Esophagus (tissue), 2 donors: ENCODE measurements at regions not wholly inside any gene's neighbourhood (a gene's known extent, or its start where the extent isn't known, plus 50 kb on each side); places are given as distances from the start of the nearest gene placed in this dataset.

Experiments used
- H3K27ac ChIP-seq, 2 donors: one replicate each; pipeline ENCODE4 v1.5.1; 2013; ENCODE audit warnings: low read depth in 2 of 2, mild to moderate bottlenecking in 2 of 2, inconsistent platforms in 1 of 2, low read length in 1 of 2, moderate library complexity in 1 of 2
- H3K27me3 ChIP-seq, 2 donors: one replicate each; pipeline ENCODE4 v1.6.1; 2013; ENCODE audit warnings: low read length in 2 of 2, control low read depth in 1 of 2, mild to moderate bottlenecking in 1 of 2; ENCODE audit not compliant: insufficient read depth in 2 of 2, control insufficient read depth in 1 of 2
- H3K36me3 ChIP-seq, 2 donors: one replicate each; pipeline ENCODE4 v1.6.1; 2013; ENCODE audit warnings: low read length in 1 of 2; ENCODE audit not compliant: control insufficient read depth in 2 of 2, insufficient read depth in 2 of 2
- H3K4me1 ChIP-seq, 2 donors: one replicate each; pipeline ENCODE4 v1.6.1; 2013; ENCODE audit warnings: low read length in 1 of 2; ENCODE audit not compliant: control insufficient read depth in 2 of 2, insufficient read depth in 2 of 2
- H3K4me3 ChIP-seq, 2 donors: one replicate each; pipeline ENCODE4 v1.5.1; 2013; ENCODE audit warnings: low read length in 2 of 2, mild to moderate bottlenecking in 2 of 2, low read depth in 1 of 2, moderate library complexity in 1 of 2
- H3K9me3 ChIP-seq, 2 donors: one replicate each; pipeline ENCODE4 v1.6.1; 2013; ENCODE audit warnings: mild to moderate bottlenecking in 2 of 2, low read depth in 1 of 2, low read length in 1 of 2, moderate library complexity in 1 of 2; ENCODE audit not compliant: control insufficient read depth in 2 of 2, insufficient read depth in 1 of 2
- WGBS, 2 donors: extraction: QIAGEN DNeasy Blood & Tissue Kit; methylation state at CpG; one replicate each; pipeline ENCODE4 v1.1.7; 2013; 5-methylcytosine and 5-hydroxymethylcytosine counted together
- donor health status: healthy with polysubstance abuse.
- donor health status: Bipolar disorder and iron deficiency.

DNA sequence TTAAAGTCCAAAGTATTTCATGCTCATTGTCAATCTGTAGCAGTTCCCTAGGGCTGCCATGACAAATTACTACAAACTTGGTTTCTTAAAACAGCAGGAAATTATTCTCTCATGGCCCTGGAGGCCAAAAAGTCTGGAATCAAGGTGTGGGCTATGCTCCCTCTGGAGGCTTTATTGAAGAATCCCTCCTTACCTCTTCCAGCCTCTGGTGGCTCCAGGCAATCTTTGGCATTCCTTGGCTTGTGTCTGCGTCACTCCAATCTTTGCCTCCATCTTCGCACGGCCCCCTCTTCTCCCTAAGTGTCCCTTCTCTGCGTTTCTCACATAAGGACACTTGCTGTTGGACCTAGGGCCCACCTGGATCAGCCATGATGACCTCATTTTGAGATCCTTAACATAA is 170.4 kb downstream of the SMIM20 start:
- no peaks in the 10 kb centered on the region for H3K27me3 ChIP-seq
- no peak overlapping the region for H3K4me3 ChIP-seq
- WGBS, 2 donors, result 97% methylated on average over 4 of the region's 4 CpGs
- no peaks in the 10 kb centered on the region for H3K4me1 ChIP-seq
- no peaks in the 10 kb centered on the region for H3K36me3 ChIP-seq
- no peaks in the 10 kb centered on the region for H3K9me3 ChIP-seq
- H3K27ac ChIP-seq, result no peak overlapping the region

DNA sequence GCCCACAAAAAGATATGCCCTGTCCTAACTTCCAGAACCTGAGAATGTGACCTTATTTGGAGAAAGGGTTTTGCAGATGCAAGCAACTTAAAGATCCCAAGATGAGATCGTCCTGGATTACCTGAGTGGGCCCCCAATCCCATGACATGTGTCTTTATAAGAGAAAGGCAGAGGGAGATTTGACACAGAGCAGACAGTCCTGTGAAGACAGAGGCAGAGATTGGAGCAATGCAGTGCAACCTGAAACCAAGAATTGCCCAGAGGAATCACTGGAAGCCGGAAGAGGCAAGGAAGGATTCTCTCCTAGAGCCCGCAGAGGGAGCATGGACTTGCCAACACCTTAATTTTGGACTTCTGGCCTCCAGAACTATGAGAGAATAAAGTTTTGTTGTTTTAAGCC is 171.5 kb downstream of the SMIM20 start:
- Histone ChIP-seq H3K27me3 (no peaks in the 10 kb centered on the region), H3K27ac (no peak overlapping the region), H3K36me3 (no peaks in the 10 kb centered on the region), H3K9me3 (no peaks in the 10 kb centered on the region), H3K4me3 (no peak overlapping the region), H3K4me1 (no peaks in the 10 kb centered on the region)
- WGBS, 2 donors, result 88 to 94% methylated on average over 3 of the region's 3 CpGs

DNA sequence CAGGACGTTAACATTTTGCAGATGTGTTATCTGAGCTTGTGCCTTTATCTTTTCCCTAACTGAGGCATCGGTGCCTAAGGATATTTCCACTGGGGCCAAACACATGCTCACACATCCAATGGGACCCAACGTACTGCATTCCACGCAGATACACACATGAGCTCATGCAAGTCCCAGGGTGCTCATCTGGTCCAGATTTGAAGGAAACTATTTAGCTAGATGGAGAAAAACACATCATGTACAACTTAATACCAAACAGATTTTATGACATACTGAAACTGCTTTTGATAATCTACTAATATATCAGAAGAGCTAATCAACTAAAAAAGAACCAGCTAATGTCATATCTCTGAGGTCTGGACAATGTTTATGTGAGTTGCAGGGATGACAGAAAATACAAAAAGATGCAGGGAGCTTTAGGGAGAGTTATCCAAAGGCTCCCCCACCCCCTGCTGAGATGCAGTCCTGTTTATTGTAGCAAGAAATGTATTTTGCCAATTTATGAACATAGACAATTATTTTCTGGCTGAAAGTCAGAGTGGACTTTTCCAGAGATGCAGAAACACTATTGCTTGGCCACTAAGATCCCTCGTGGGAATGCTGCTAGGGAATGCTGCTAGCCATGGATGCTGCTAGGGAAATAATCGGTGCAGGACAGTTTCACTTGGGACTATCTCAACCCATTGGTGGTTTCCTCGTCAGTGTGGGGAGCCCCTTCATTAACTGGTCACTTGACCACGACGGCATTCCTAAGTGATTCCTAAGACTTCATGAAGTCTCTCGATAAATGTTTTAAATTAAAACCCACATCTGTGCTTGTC is 172.8 kb downstream of the SMIM20 start:
- H3K9me3 ChIP-seq, result no peaks in the 10 kb centered on the region
- no peaks in the 10 kb centered on the region for H3K4me1 ChIP-seq
- 72 to 76% methylated on average over 10 of the region's 10 CpGs for WGBS, 2 donors
- no peaks in the 10 kb centered on the region for H3K27me3 ChIP-seq
- no peak overlapping the region for H3K4me3 ChIP-seq
- H3K27ac ChIP-seq, result no peak overlapping the region
- H3K36me3 ChIP-seq, result no peaks in the 10 kb centered on the region

DNA sequence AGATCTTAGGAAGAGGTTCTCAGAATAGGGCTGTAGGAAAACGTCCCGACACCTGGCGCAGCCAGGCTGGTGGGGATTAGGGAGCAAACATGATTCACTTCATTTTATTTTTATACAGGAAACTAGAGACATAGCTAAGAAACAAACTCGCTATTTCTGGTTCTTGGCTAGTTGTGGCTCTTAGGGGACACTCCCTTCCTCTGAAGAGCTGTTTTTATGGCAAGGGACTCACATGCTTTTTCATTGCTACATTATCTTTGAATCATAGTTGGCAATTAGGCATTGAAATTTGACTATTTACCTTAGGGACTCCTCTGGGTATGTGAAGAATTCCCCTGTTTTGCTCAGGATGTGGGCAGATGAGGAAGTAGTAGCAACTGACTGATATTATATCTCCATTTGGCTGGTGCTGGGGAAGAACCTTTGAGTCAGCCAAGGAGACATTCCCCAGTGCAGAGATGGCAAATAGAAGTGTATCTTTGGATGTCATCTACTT is 174.5 kb downstream of the SMIM20 start:
- Histone ChIP-seq H3K27me3 (no peaks in the 10 kb centered on the region), H3K9me3 (no peaks in the 10 kb centered on the region), H3K36me3 (no peaks in the 10 kb centered on the region), H3K27ac (peak overlapping the region; percentile 7 to 33), H3K4me3 (no peak overlapping the region), H3K4me1 (no peaks in the 10 kb centered on the region)
- WGBS, 2 donors, result 19 to 27% methylated on average over 4 of the region's 4 CpGs

DNA sequence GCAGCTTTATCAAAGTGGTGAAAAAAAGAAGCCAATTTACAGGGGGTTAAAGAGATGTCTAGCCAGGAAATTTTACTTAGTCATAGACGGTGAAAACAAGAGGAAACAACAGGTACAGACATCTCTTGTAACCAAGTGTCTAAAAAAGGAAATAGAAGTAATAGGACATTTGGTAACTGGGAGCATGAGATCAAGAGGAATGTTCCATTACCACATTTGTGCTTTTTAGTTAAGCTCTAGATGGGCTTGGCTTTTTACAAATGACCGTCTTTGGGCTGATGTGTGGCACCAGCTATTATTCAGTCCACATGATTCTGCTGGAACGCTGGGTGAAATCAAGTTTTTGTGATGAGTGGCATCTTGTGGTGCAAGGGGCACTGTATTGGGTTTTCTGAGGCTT is 179.5 kb downstream of the SMIM20 start:
- Histone ChIP-seq H3K27ac (no peak overlapping the region), H3K36me3 (no peaks in the 10 kb centered on the region), H3K4me3 (no peak overlapping the region), H3K27me3 (peaks cover 0 to 5% of the 10 kb centered on the region in 2 donors), H3K9me3 (peaks cover under 1 to 1% of the 10 kb centered on the region in 2 donors), H3K4me1 (no peaks in the 10 kb centered on the region)
- WGBS, 2 donors, result 42 to 53% methylated on average over 3 of the region's 3 CpGs

DNA sequence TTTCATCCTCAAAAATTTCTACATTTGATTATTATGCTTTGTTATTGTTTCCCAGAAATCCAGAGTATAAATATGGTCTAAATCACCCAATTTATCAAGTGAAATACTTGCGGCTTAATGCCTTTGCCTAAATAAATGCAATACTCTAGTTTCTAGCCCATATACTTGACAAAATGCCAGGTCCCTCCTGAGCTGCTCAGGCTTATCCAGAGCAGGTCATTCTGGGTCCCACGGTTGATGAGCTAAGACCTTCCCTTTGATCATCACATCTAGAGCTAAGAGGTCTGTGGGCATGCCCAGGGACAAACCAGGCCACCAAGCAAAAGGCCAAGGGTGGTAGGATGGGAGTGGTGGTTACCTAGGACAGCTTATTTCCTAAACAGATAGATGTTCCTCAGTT is 180.1 kb downstream of the SMIM20 start:
- 60 to 70% methylated on average over 2 of the region's 2 CpGs for WGBS, 2 donors
- Histone ChIP-seq H3K36me3 (no peaks in the 10 kb centered on the region), H3K9me3 (peaks cover 2% of the 10 kb centered on the region in 2 donors), H3K27me3 (peaks cover 0 to 5% of the 10 kb centered on the region in 2 donors), H3K4me3 (no peak overlapping the region), H3K4me1 (no peaks in the 10 kb centered on the region), H3K27ac (no peak overlapping the region)

DNA sequence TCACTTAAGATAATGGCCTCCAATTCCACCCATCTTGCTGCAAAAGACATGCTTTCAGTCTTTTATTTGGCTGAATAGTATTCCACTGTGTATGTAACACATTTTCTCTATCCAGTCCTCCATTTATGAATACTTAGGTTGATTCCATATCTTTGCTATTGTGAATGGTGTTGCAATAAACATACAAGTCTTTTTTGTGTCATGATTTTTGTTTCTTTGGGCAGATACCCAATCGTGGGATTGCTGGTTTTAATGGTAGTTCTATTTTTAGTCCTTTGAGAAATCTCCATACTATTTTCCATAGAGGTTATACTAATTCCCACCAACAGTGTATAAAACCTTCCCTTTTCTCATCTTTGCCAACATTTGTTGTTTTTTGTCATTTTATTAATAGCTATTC is 180.9 kb downstream of the SMIM20 start:
- Histone ChIP-seq H3K27ac (no peak overlapping the region), H3K27me3 (peaks cover 0 to 5% of the 10 kb centered on the region in 2 donors), H3K4me1 (no peaks in the 10 kb centered on the region), H3K9me3 (peaks cover 2% of the 10 kb centered on the region in 2 donors), H3K4me3 (no peak overlapping the region), H3K36me3 (no peaks in the 10 kb centered on the region)
- 59 to 81% methylated on average over 1 of the region's 1 CpG for WGBS, 2 donors

DNA sequence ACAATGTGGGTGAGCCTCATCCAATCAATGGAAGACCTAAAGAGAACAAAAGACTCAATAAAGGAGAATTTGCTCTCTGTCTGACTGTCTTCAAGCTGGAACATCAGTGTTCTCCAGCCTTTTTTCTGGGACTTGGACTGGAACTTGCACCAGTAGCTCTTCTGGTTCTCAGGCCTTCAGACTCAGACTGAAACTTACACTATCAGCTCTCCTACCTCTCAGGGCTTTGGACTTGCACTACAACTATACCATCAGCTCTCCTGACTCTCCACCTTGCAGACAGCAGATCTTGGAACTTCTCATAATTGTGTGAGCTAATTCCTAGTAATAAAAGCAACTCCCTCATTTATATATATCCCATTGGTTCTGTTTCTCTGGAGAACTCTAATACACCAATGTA is 185.9 kb downstream of the SMIM20 start:
- peaks cover 2% of the 10 kb centered on the region in 2 donors for H3K9me3 ChIP-seq

DNA sequence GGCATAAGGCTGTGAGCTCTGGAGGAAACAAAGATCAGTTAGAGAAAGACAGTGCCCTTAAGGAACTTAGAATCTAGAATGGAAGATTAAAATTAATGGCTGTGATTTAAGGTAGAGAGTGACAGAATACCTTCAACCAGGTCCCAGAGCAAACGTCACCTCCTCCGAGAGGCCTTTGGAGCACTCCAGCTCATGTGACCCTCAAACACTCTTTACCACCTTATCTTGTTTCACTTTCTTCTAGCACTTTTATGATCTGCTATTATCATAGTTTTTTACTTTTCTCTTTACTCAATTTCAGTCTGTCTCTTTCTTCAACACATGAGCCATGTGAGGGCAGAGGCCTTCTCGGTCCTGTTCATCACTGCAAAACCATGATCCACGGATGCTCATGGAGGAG is 187.0 kb downstream of the SMIM20 start:
- 94 to 97% methylated on average over 4 of the region's 4 CpGs for WGBS, 2 donors
- no peaks in the 10 kb centered on the region for H3K4me1 ChIP-seq
- H3K27me3 ChIP-seq, result peaks cover 0 to 3% of the 10 kb centered on the region in 2 donors
- peaks cover 2% of the 10 kb centered on the region in 2 donors for H3K9me3 ChIP-seq
- H3K4me3 ChIP-seq, result no peak overlapping the region
- no peak overlapping the region for H3K27ac ChIP-seq
- H3K36me3 ChIP-seq, result no peaks in the 10 kb centered on the region

More for the DNA sequence above, 185.9 kb downstream of the SMIM20 start:
- no peak overlapping the region for H3K4me3 ChIP-seq
- peaks cover 0 to 5% of the 10 kb centered on the region in 2 donors for H3K27me3 ChIP-seq
- no peaks in the 10 kb centered on the region for H3K36me3 ChIP-seq
- H3K27ac ChIP-seq, result no peak overlapping the region
- H3K4me1 ChIP-seq, result no peaks in the 10 kb centered on the region
